PC-9 (cell line): ENCODE measurements at regions not wholly inside any gene's neighbourhood (a gene's known extent, or its start where the extent isn't known, plus 50 kb on each side); places are given as distances from the start of the nearest gene placed in this dataset.

ENCODE experiments used
- BruUV-seq: library from RNA; stranded (reverse); fragments of 400-500 nt; replicated peaks from 2 replicates; lab custom pipeline; 2021; lab: Mats Ljungman, UMichigan
- CTCF ChIA-PET: fragments of 300-600 bp; sonication (Branson Sonifier 250); formaldehyde crosslinking; loops from one replicate; lab custom pipeline; 2022; ENCODE audit warnings: antibody characterized with exemption; lab: Charles Lee
- POLR2A ChIA-PET: fragments of 300-600 bp; sonication (Branson Sonifier 250); formaldehyde crosslinking; loops from one replicate; lab custom pipeline; 2022; ENCODE audit warnings: antibody characterized with exemption; ENCODE audit not compliant: unreplicated experiment; lab: Charles Lee
- DNase-seq, 2 experiments: peaks; one replicate each; pipeline versions ENCODE4 v3.0.0 to v3.0.0-alpha.2; 2015 to 2022; ENCODE audit warnings: mixed read lengths in 1 of 2
- H2AFZ ChIP-seq: fragments of 200-600 bp; sonication (generic); 2 replicates; pipeline ENCODE4 v1.8.1; 2017; ENCODE audit warnings: antibody characterized with exemption
- H3F3A ChIP-seq: fragments of 200-600 bp; sonication (generic); 2 replicates; pipeline ENCODE4 v1.8.1; 2017; ENCODE audit warnings: antibody characterized with exemption, mild to moderate bottlenecking, low read depth; ENCODE audit not compliant: insufficient read depth
- H3K27ac ChIP-seq: fragments of 200-600 bp; sonication (generic); 2 replicates; pipeline ENCODE4 v1.6.1; 2016; ENCODE audit warnings: mixed run types
- H3K27me3 ChIP-seq: fragments of 200-600 bp; sonication (generic); 2 replicates; pipeline ENCODE4 v1.6.1; 2016; ENCODE audit warnings: low read depth, mixed run types; ENCODE audit not compliant: insufficient read depth
- H3K36me3 ChIP-seq: fragments of 200-600 bp; sonication (generic); 2 replicates; pipeline ENCODE4 v1.6.1; 2016; ENCODE audit warnings: low read depth, mixed run types
- H3K4me1 ChIP-seq: fragments of 200-600 bp; sonication (generic); replicated peaks from 2 replicates; pipeline ENCODE4 v1.6.1; 2016; ENCODE audit warnings: mixed run types; ENCODE audit not compliant: insufficient read depth
- H3K4me2 ChIP-seq: fragments of 200-600 bp; sonication (generic); 2 replicates; pipeline ENCODE4 v1.6.1; 2017; ENCODE audit warnings: mixed run types
- H3K4me3 ChIP-seq: fragments of 200-600 bp; sonication (generic); 2 replicates; pipeline ENCODE4 v1.6.1; 2016; ENCODE audit warnings: mixed run types
- H3K79me2 ChIP-seq: fragments of 200-600 bp; sonication (generic); 2 replicates; pipeline ENCODE4 v1.6.1; 2017; ENCODE audit warnings: low read depth, mixed run types
- H3K9me2 ChIP-seq: fragments of 200-600 bp; sonication (generic); 2 replicates; pipeline ENCODE4 v1.8.1; 2017; ENCODE audit warnings: mild to moderate bottlenecking; ENCODE audit not compliant: insufficient read depth
- H3K9me3 ChIP-seq: fragments of 200-600 bp; sonication (generic); 2 replicates; pipeline ENCODE4 v1.8.1; 2016; ENCODE audit warnings: low read depth; ENCODE audit not compliant: insufficient read depth
- H4K20me1 ChIP-seq: fragments of 200-600 bp; sonication (generic); 2 replicates; pipeline ENCODE4 v1.8.1; 2017; ENCODE audit not compliant: insufficient read depth
- CTCF ChIP-seq: fragments of 200-600 bp; sonication (generic); conservative IDR thresholded peaks from 2 replicates; pipeline ENCODE4 v1.6.1; 2017; ENCODE audit warnings: mixed run types, antibody characterized with exemption, mild to moderate bottlenecking, moderate library complexity
- EZH2 ChIP-seq: fragments of 200-600 bp; sonication (generic); IDR thresholded peaks from 2 replicates; pipeline ENCODE4 v1.8.0; 2017; ENCODE audit warnings: antibody characterized with exemption, low read depth
- intact Hi-C: fragments of 100-400 bp; cut with micrococcal nuclease; formaldehyde crosslinking; loops from one replicate; pipeline ENCODE4 v1.10.0; 2022; ENCODE audit not compliant: unreplicated experiment

DNA sequence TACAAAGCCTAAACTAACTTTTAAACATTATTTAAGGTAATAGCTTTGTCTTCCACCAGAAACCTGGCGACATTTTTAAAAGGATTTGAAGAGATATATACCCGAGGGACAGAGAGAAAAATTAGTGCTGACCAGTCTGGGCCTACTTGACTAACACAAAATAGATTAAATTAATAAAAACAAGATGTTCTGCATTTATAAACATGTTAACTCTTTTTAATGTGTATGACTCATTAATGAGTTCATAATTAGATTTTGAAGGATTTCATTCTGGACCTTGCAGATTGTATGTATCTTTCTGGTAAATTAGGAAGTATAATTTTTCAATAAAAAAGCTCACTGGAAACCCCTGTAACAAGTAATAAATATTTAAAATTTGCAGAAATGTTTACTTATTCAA lies 459.1 kb upstream of the CDH9 start:
- Histone ChIP-seq H3K79me2 (no peaks in the 10 kb centered on the region), H3K36me3 (no peaks in the 10 kb centered on the region), H3K27me3 (no peaks in the 10 kb centered on the region), H3K4me3 (no peak overlapping the region), H3K4me1 (no peaks in the 10 kb centered on the region), H2AFZ (no peak overlapping the region), H3K9me3 (no peaks in the 10 kb centered on the region), H3F3A (no peaks in the 10 kb centered on the region), H4K20me1 (no peaks in the 10 kb centered on the region), H3K27ac (no peak overlapping the region), H3K9me2 (no peaks in the 10 kb centered on the region), H3K4me2 (no peak overlapping the region)
- CTCF ChIA-PET, result interaction anchor here (0.8 kb wide), 1 partner anchor 22 kb away, joined by 3 read pairs; no protein-coding TSS in a partner anchor
- POLR2A ChIA-PET, result no interaction called here
- DNase-seq, result no peak
- no TSS peak for BruUV-seq
- intact Hi-C loops, result no loop called here
- TF ChIP-seq EZH2 (no peak), CTCF (no peak)

GRCh38 chr5:27494887-27495286 lies 456.5 kb upstream of the CDH9 start:
- Histone ChIP-seq H3K4me2 (no peak overlapping the region), H3K79me2 (no peaks in the 10 kb centered on the region), H3K36me3 (no peaks in the 10 kb centered on the region)

GRCh38 chr5:27491746-27492439 lies 453.5 kb upstream of the CDH9 start:
- Histone ChIP-seq H3K9me2 (peaks cover 5% of the 10 kb centered on the region; the same call in 1 of the 2 replicates), H3K79me2 (no peaks in the 10 kb centered on the region), H3K36me3 (no peaks in the 10 kb centered on the region), H4K20me1 (no peaks in the 10 kb centered on the region), H3K27me3 (no peaks in the 10 kb centered on the region), H2AFZ (no peak overlapping the region), H3K27ac (no peak overlapping the region), H3F3A (no peaks in the 10 kb centered on the region), H3K9me3 (no peaks in the 10 kb centered on the region), H3K4me1 (no peaks in the 10 kb centered on the region), H3K4me2 (no peak overlapping the region), H3K4me3 (no peak overlapping the region)
- TF ChIP-seq CTCF (no peak), EZH2 (no peak)
- no TSS peak for BruUV-seq
- no peak for DNase-seq
- CTCF ChIA-PET, result no interaction called here
- intact Hi-C loops, result no loop called here
- POLR2A ChIA-PET, result no interaction called here

More at GRCh38 chr5:27494887-27495286, 456.5 kb upstream of the CDH9 start:
- H3K4me3 ChIP-seq, result no peak overlapping the region
- DNase-seq, result peak in 1 of 2 experiments; percentile 49
- BruUV-seq, result no TSS peak
- ChIA-PET POLR2A (no interaction called here), CTCF (no interaction called here)
- intact Hi-C loops, result no loop called here
- TF ChIP-seq EZH2 (no peak), CTCF (no peak)
- no peak overlapping the region for H2AFZ ChIP-seq
- no peaks in the 10 kb centered on the region for H3K9me3 ChIP-seq
- no peaks in the 10 kb centered on the region for H4K20me1 ChIP-seq
- H3K9me2 ChIP-seq, result no peaks in the 10 kb centered on the region
- H3K27ac ChIP-seq, result no peak overlapping the region
- H3K27me3 ChIP-seq, result no peaks in the 10 kb centered on the region
- no peaks in the 10 kb centered on the region for H3F3A ChIP-seq
- no peaks in the 10 kb centered on the region for H3K4me1 ChIP-seq
